Smooth muscle cell (in vitro differentiated cells): ENCODE measurements at regions not wholly inside any gene's neighbourhood (a gene's known extent, or its start where the extent isn't known, plus 50 kb on each side); places are given as distances from the start of the nearest gene placed in this dataset.

ENCODE experiments used
- DNase-seq: peaks from one replicate; lab custom pipeline; 2025; ENCODE audit not compliant: unreplicated experiment; lab: John Stamatoyannopoulos, UW
- H2AFZ ChIP-seq: fragments of 200-600 bp; sonication (generic); 2 replicates; pipeline ENCODE4 v1.6.0; 2016; ENCODE audit warnings: antibody characterized with exemption, low read depth, mild to moderate bottlenecking
- H3F3A ChIP-seq: fragments of 200-600 bp; sonication (generic); 2 replicates; pipeline ENCODE4 v1.6.0; 2017; ENCODE audit warnings: antibody characterized with exemption, low read depth
- H3K27ac ChIP-seq: fragments of 200-600 bp; sonication (generic); 2 replicates; pipeline ENCODE4 v1.5.1; 2016; ENCODE audit warnings: low read depth, mild to moderate bottlenecking
- H3K27me3 ChIP-seq: fragments of 200-600 bp; sonication (generic); 2 replicates; pipeline ENCODE4 v1.6.1; 2016; ENCODE audit warnings: low read depth, mild to moderate bottlenecking
- H3K36me3 ChIP-seq: fragments of 200-600 bp; sonication (generic); 2 replicates; pipeline ENCODE4 v1.5.1; 2016; ENCODE audit warnings: low read depth
- H3K4me1 ChIP-seq: fragments of 200-600 bp; sonication (generic); 2 replicates; pipeline ENCODE4 v1.5.1; 2016; ENCODE audit warnings: low read depth
- H3K4me2 ChIP-seq: fragments of 200-600 bp; sonication (generic); 2 replicates; pipeline ENCODE4 v1.6.0; 2016; ENCODE audit warnings: mild to moderate bottlenecking
- H3K4me3 ChIP-seq: fragments of 200-600 bp; sonication (generic); 2 replicates; pipeline ENCODE4 v1.5.1; 2016; ENCODE audit warnings: mild to moderate bottlenecking
- H3K79me2 ChIP-seq: fragments of 200-600 bp; sonication (generic); 2 replicates; pipeline ENCODE4 v1.6.0; 2016; ENCODE audit warnings: low read depth, mild to moderate bottlenecking
- H3K9ac ChIP-seq: fragments of 200-600 bp; sonication (generic); 2 replicates; pipeline ENCODE4 v1.6.0; 2016; ENCODE audit warnings: low read depth
- H3K9me3 ChIP-seq: fragments of 200-600 bp; sonication (generic); replicated peaks from 2 replicates; pipeline ENCODE4 v1.5.1; 2016; ENCODE audit warnings: low read depth
- H4K20me1 ChIP-seq: fragments of 200-600 bp; sonication (generic); 2 replicates; pipeline ENCODE4 v1.6.0; 2016; ENCODE audit warnings: low read depth
- CTCF ChIP-seq: fragments of 200-600 bp; sonication (generic); IDR thresholded peaks from 2 replicates; pipeline ENCODE4 v1.5.1; 2017; ENCODE audit warnings: borderline replicate concordance, mild to moderate bottlenecking, antibody characterized with exemption; ENCODE audit not compliant: insufficient read depth, poor library complexity, severe bottlenecking
- WGBS: methylation state at CpG from one replicate; pipeline ENCODE4 v1.1.7; 2016; ENCODE audit warnings: low lambda C conversion rate; 5-methylcytosine and 5-hydroxymethylcytosine counted together

- Histone ChIP-seq H3K9me3 (no peaks in the 10 kb centered on the region), H3K4me2 (no peak overlapping the region), H4K20me1 (no peaks in the 10 kb centered on the region), H3F3A (no peaks in the 10 kb centered on the region), H2AFZ (no peak overlapping the region), H3K9ac (no peak overlapping the region), H3K27ac (no peak overlapping the region), H3K79me2 (no peaks in the 10 kb centered on the region), H3K4me3 (no peak overlapping the region), H3K36me3 (no peaks in the 10 kb centered on the region), H3K27me3 (peaks cover 3% of the 10 kb centered on the region), H3K4me1 (no peaks in the 10 kb centered on the region)
- no peak for TF ChIP-seq CTCF
- no peak for DNase-seq
- 83% methylated on average over 10 of the region's 10 CpGs for WGBS
These were observed 184.5 kb upstream of the CXCL12 start for GRCh38 chr10:44569193-44570091.

- Histone ChIP-seq H3K27ac (no peak overlapping the region), H3K9me3 (no peaks in the 10 kb centered on the region), H3K4me3 (no peak overlapping the region), H3K9ac (no peak overlapping the region), H3K79me2 (no peaks in the 10 kb centered on the region), H2AFZ (no peak overlapping the region), H3F3A (no peaks in the 10 kb centered on the region), H3K4me1 (no peaks in the 10 kb centered on the region), H3K36me3 (no peaks in the 10 kb centered on the region), H3K4me2 (no peak overlapping the region), H4K20me1 (no peaks in the 10 kb centered on the region), H3K27me3 (peaks cover 5% of the 10 kb centered on the region)
- WGBS, result 86% methylated on average over 6 of the region's 6 CpGs
- TF ChIP-seq CTCF, result no peak
- no peak for DNase-seq
These were observed 186.8 kb upstream of the CXCL12 start for GRCh38 chr10:44571701-44572100.

- Histone ChIP-seq H3K27ac (no peak overlapping the region), H3K4me1 (no peaks in the 10 kb centered on the region), H2AFZ (no peak overlapping the region), H3K4me3 (no peak overlapping the region), H3K36me3 (no peaks in the 10 kb centered on the region), H3K79me2 (no peaks in the 10 kb centered on the region), H3K4me2 (no peak overlapping the region), H3F3A (no peaks in the 10 kb centered on the region), H3K27me3 (peaks cover 5% of the 10 kb centered on the region), H3K9me3 (no peaks in the 10 kb centered on the region), H4K20me1 (no peaks in the 10 kb centered on the region), H3K9ac (no peak overlapping the region)
- WGBS, result 87% methylated on average over 6 of the region's 6 CpGs
- DNase-seq, result no peak
- no peak for TF ChIP-seq CTCF
These were observed 187.2 kb upstream of the CXCL12 start for GRCh38 chr10:44572146-44572545.

GRCh38 chr10:44573821-44574220, 188.9 kb upstream of the CXCL12 start:
- H3F3A ChIP-seq, result no peaks in the 10 kb centered on the region
- H4K20me1 ChIP-seq, result no peaks in the 10 kb centered on the region
- H3K27ac ChIP-seq, result no peak overlapping the region
- no peaks in the 10 kb centered on the region for H3K79me2 ChIP-seq
- H3K4me2 ChIP-seq, result no peak overlapping the region
- H3K4me3 ChIP-seq, result no peak overlapping the region
- no peaks in the 10 kb centered on the region for H3K4me1 ChIP-seq
- no peak overlapping the region for H3K9ac ChIP-seq
- H3K9me3 ChIP-seq, result no peaks in the 10 kb centered on the region
- no peaks in the 10 kb centered on the region for H3K36me3 ChIP-seq
- TF ChIP-seq CTCF, result no peak
- peaks cover 5% of the 10 kb centered on the region for H3K27me3 ChIP-seq
- H2AFZ ChIP-seq, result no peak overlapping the region
- 89% methylated on average over 1 of the region's 1 CpG for WGBS
- no peak for DNase-seq
